GM19025 (cell line): ENCODE measurements at regions not wholly inside any gene's neighbourhood (a gene's known extent, or its start where the extent isn't known, plus 50 kb on each side); places are given as distances from the start of the nearest gene placed in this dataset.

Source experiments
- ATAC-seq: cut with Tn5 transposase; IDR thresholded peaks from one replicate; pipeline ENCODE4 v1.9.1; 2021; ENCODE audit warnings: mild to moderate bottlenecking, low read depth, moderate library complexity; ENCODE audit not compliant: unreplicated experiment

GRCh38 chr4:15215109-15215508 lies 212.7 kb upstream of the C1QTNF7 start:
- ATAC-seq = no peak

- ATAC-seq = no peak
These were observed 201.6 kb upstream of the C1QTNF7 start for GRCh38 chr4:15226203-15226602.

GRCh38 chr4:15231265-15232091 lies 196.4 kb upstream of the C1QTNF7 start:
- ATAC-seq = peak; percentile 73

GRCh38 chr4:15232366-15233263 lies 195.2 kb upstream of the C1QTNF7 start:
- no peak for ATAC-seq

GRCh38 chr4:15233264-15233597 lies 194.6 kb upstream of the C1QTNF7 start:
- ATAC-seq = no peak

- ATAC-seq = no peak
These were observed 194.2 kb upstream of the C1QTNF7 start for GRCh38 chr4:15233626-15234025.

GRCh38 chr4:15234116-15234855 lies 193.5 kb upstream of the C1QTNF7 start:
- ATAC-seq = no peak

GRCh38 chr4:15234856-15235126 lies 193.0 kb upstream of the C1QTNF7 start:
- ATAC-seq = no peak

GRCh38 chr4:15235135-15235534 lies 192.7 kb upstream of the C1QTNF7 start:
- ATAC-seq = no peak

GRCh38 chr4:15237648-15238230 lies 190.1 kb upstream of the C1QTNF7 start:
- no peak for ATAC-seq

GRCh38 chr4:15238720-15239119 lies 189.1 kb upstream of the C1QTNF7 start:
- peak; percentile 63 for ATAC-seq

- no peak for ATAC-seq
These were observed 188.0 kb upstream of the C1QTNF7 start for GRCh38 chr4:15239866-15240265.

- ATAC-seq = no peak
These were observed 187.1 kb upstream of the C1QTNF7 start for GRCh38 chr4:15240764-15241163.

GRCh38 chr4:15242021-15242420 lies 185.8 kb upstream of the C1QTNF7 start:
- ATAC-seq = no peak

- ATAC-seq = no peak
These were observed 183.5 kb upstream of the C1QTNF7 start for GRCh38 chr4:15244354-15244753.

GRCh38 chr4:15245006-15245530 lies 182.8 kb upstream of the C1QTNF7 start:
- no peak for ATAC-seq

GRCh38 chr4:15250021-15250441 lies 177.8 kb upstream of the C1QTNF7 start:
- no peak for ATAC-seq

GRCh38 chr4:15253349-15253748 lies 174.5 kb upstream of the C1QTNF7 start:
- ATAC-seq = peak; percentile 93

- ATAC-seq = no peak
These were observed 173.5 kb upstream of the C1QTNF7 start for GRCh38 chr4:15254236-15254880.

- ATAC-seq = no peak
These were observed 172.3 kb upstream of the C1QTNF7 start for GRCh38 chr4:15255537-15255936.
